Left hindlimb (tissue), 1 donor: ENCODE measurements at regions not wholly inside any gene's neighbourhood (a gene's known extent, or its start where the extent isn't known, plus 50 kb on each side); places are given as distances from the start of the nearest gene placed in this dataset.
"Not testable (repeated sequence)": the region's sequence is repeated elsewhere in the genome, so short reads cannot be mapped to it uniquely, and the experiment has no call there.

Experiments used
- DNase-seq: peaks from one replicate; pipeline ENCODE4 v3.0.0-alpha.2; 2018

DNA sequence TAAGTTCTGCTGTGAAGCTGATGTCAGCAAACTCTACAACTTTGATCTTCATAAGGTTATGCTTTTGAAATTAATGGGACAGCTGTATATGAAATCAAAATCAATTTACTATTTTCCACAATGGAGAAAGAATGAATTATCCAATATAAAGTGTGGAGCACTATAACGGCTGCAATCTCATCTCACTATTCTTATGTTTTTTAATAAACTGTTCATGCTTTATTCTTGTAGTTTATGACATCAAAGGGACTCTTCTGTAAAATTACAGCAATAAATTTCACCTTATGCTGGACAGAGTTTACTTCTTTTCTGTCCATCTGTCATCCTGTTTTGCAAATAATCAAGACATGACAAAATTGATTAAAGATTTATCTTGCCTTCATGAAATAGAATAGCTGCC lies 192.5 kb downstream of the TECRL start:
- DNase-seq: no peak

DNA sequence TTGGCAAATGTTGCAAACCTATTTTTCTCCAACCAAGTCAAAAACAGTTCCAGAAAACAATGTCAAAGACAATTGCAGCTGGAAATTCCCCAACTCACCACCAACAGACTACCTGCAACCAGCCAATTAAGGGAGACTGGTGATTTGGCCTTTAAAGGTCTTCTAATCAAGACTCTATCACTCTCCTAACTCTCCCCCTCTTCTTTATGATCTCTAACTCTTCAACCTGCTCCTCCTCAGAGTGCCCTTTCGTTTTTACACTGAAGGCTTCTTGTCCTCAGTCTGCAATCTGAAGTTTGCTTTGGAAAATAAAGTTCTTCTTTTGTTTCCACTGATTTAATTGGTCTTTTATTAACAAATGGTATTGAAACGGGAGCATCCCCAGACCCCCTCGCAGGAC lies 203.9 kb downstream of the TECRL start:
- no peak for DNase-seq

DNA sequence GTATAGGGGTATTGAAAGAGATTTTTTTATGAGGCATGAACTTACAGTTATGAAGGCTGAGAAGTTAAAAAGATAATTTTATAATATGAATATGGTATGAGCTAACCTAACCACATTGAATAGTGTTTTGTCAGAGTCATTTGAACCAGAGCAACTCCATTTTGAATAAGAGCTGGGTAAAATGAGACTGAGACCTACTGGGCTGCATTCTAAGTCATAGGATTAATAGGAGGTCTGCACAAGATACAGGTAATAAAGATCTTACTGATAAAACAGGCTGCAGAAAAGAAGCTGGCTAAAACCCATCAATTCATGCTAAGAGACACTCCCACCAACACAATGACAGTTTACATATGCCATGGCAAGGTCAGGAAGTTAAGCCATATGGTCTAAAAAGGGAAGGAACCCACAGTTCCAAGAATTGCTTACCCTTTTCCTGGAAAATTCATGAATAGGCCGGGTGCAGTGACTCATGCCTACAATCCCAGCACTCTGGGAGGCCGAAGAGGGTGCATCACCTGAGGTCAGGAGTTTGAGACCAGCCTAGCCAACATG lies 209.2 kb downstream of the TECRL start:
- no peak for DNase-seq

DNA sequence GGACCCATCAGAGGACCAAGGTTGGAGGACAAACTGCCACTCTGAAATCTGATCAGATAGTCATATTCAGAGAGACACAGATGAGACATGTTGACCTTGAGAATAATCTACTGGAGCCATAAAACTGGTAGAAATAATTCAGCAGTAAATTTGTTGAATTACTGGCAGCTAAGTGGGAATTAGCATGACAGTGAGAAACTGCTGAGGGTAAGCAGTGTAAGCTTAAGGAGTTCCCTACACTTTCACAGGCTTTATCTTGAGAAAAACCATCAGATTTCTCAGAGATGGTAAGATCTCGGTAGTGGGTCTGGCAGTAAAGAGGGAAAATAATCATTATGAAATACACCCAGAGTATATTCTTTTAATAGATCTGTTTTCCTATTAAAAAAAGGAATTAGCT lies 213.7 kb downstream of the TECRL start:
- no peak for DNase-seq

DNA sequence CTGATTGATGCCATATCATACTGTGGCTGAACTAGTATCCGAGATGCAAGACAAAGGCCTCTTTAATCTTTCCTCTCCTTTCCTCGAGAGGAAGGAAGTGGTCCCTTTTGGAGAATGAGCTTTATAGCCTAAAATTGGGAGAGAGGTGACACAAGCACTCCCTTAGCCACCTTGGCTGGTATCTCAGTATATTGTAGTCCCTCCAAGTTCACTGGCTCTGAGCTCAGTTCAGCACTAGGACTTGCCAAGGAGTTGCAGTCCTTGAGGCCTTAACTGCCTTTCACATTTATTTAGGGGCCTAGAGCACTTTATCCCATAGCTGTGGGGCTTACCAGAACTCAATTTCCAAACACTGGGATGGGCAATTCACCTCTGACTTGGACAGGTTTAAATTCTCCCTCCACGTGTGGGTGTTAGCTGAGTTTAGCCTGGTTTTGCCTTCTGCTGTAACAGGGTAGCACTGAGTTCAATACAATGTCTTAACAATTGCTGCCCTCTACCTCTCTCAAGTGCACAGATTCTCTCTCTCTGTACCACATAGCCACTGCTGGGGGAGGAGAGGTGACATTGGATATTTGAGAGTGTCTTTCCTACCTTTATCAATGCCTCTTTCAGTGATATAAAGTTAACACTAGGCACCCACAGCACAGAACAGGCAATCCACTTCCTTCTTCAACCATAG lies 216.4 kb downstream of the TECRL start:
- no peak for DNase-seq

DNA sequence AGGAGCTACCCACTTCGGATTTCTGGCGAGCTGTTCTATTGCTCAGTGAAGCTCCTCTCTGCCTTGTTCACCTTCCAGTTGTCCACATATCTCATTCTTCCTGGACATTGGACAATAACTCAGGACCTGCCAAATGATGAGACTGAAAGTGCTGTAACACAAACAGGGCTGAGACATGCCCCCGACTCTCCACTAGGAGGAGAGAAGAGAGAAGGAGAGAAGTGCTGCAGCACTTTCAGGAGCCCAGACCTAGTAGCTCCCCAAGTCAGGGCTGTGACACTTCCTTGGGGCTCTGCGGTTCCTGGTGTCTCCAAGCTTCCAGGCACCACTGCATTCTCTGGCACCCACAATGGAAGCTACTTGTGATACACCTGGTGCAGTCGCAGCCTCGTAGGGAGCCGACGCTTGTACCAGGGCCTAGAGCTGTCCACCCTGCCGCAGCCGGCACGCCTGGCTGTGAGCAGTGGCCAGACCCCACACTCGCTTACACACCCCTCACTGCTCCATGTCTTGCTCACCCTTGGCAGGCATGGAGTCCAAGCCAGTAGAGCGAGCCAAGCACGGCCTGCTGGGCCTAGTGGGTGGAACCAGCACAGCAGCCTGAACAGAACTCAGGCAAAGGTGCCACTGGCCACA lies 234.9 kb downstream of the TECRL start:
- DNase-seq: no peak

DNA sequence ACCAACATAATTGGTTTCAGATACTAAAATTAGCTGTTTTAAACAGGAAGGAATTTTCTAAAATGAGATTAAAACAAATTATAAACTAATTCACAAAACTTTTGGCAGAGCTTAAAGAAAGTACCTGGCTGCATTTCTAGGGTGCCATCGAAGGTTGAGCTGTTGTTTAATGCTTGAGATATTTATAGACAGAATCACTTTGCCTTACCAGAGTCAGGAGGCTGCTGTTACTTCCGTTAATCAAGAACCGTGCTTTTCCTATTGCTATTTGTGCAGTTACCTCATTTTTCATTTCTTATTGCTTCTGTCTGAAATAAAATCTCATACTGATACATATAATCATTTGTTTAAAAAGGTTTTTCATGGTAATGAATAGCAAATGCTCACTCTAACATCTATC lies 242.9 kb downstream of the TECRL start:
- no peak for DNase-seq

DNA sequence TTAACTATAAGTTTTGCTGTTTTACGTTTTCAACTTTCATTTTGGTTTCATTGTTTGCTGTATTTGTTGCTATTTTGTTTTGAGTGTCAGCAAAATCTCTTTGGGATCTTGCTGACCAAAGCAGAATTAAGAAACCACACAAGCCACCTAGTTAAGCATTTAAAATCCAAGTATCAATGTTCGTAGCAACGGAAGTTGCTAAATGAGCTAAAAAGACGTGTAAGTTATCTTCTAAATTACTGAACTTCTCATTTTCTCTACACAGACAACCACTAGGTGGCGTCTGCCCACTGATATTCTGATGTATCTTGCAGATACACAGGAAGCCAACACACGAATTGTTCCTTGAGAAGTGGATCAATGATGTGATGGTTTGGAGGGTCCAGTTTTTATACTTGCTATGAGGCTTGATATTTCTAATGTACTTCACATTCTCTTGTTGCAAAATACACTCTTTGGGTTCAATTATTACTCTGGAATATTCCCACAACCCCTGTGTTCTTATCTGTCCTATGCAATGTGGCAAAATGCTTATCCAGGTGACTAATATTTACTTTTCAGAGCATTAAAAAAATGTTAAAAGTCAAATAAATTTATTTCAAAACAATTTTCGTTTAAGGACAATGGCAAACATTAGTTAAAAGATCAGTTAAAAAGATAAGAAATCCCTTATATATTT lies 250.5 kb downstream of the TECRL start:
- DNase-seq: peak; percentile 47

DNA sequence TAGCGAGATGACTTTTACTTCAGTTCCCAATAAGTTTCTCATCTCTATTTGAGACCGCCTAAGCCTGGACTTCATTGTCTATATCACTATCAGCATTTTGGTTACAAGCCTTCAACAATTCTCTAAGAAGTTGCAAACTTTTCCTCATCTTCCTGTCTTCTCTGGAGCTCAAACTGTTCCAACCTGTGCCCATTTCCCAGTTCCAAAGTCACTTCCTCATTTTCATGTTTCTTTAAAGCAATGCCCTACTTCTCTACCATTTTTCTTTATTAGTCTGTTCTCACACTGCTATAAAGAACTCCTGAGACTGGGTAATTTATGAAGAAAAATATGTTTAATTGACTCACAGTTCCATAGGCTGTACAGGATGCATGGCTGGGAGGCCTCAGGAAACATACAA lies 251.9 kb downstream of the TECRL start:
- no peak for DNase-seq

DNA sequence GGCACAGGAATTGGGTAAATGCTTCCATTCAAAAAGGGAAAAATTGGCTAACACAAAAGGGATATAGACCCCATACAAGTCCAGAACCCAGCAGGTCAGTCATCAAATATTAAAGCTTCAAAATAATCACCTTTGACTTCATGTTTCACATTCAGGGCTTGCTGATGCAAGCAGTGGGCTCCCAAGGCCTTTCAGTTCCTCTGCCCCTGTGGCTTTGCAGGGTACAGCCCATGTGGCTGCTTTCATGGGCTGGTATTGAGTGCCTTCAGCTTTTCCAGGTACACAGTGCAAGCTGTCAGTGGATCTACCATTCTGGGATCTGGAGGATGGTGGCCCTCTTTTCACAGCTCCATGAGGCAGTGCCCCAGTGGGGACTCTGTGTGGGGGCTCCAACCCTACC lies 253.0 kb downstream of the TECRL start:
- DNase-seq: no peak

DNA sequence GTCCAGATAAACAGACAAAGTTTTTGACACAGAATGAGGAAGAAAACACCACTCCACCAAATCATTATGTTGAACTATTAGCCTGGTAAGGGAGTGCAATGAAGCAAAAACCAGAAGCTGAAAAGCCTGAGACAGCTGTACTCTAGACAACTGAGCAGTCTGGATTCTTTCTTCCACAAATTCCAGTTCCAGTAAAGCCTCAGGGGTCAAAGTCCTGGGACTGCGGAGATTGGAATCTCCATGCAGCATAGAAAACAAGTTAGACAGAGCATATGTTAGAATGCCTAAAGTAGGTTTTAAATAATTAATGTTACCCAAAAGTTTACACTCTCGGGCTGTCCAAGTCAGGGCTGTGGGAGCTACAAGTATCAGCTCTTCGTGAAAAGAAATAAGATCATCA lies 263.2 kb downstream of the TECRL start:
- no peak for DNase-seq

DNA sequence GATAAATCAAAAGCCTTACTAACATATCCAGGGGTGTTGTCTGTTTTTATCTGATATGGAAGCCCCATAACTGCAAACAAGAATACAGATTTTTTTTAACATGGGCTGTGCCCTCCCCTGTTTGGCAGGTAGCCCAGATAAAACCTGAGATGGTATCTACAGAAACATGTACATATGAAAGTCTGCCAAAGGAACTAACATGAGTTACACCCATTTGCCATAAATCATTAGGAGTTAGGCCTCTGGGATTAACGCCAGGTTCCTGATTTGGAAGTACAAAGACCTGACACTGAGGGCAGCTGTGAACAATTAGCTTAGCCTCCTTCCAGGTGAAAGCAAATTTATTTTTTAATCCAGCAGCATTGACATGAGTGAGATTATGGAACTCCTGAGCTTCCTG lies 264.3 kb downstream of the TECRL start:
- DNase-seq: no peak

DNA sequence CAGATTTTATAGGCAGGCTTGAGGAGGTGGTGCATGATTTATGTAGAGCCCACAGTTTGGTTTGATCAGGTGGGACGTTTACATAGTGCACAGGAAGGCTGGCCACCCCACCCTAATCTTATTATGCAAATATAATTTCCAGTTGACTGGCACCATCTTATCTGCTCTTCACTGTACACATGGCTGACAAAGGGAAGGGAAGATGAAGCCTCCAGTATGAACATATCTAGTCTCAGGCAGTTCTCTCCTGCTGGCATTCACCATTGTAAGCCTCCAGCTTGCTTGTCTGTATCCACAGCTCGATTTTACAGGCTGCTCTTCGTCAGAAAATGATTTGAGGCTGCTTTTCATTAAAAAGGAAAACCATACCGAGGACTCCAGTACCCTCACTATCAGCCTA lies 278.3 kb downstream of the TECRL start:
- DNase-seq: no peak

DNA sequence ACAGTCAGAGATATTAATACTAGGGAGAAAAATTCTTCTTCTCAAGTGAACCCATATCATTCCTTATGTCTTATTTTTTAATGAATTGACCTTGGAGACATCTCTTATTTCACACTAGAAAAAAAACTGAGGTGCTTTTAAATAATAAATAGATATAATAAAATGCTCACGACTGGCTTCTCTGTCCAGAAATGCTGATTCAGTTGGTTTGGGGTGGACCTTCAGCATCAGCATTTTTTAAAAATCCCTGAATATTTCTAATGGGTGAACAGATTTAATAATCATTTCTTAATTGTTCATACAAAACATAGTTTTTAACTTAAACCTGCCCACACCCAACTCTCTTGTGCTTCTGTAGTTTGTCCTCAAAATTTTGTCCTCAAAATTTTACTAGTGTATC lies 283.9 kb downstream of the TECRL start:
- DNase-seq: no peak

DNA sequence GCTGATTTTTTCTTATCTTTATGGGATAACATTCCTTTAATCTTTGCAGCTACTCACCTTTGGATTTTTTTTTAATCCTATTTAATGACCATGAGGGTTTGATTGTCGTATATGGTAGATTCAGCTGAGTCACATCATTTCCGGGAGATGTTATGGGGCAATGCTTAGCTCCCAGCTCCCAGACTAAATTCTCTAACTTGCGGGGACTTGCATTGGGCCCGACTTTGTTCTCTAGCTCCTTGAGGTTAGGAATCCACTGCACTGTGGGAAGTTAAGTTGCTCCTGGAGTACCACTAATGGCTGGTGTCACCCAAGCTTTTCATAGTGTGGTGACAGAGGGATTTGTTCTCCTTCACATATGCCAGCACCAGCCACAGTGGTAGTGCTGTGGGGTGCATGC lies 287.4 kb downstream of the TECRL start:
- no peak for DNase-seq

DNA sequence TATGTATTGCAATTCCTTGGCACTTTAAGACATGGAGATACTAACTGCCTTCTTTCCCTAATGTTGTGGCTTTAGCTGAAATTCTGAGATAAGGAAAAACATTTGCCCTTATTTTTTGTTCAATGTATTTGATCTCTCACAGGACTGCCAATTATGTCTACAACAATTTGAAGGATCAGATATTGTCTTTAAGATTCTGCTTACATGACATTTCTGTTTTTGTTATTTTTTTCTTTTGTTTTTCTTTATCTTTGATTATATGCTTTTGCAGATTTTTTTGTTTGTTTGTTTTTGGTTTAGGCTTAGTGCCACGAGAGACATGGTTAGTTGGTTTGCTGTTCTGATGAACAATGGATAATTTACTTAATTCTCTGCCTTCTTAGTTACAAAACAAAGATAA lies 303.3 kb downstream of the TECRL start:
- no peak for DNase-seq

DNA sequence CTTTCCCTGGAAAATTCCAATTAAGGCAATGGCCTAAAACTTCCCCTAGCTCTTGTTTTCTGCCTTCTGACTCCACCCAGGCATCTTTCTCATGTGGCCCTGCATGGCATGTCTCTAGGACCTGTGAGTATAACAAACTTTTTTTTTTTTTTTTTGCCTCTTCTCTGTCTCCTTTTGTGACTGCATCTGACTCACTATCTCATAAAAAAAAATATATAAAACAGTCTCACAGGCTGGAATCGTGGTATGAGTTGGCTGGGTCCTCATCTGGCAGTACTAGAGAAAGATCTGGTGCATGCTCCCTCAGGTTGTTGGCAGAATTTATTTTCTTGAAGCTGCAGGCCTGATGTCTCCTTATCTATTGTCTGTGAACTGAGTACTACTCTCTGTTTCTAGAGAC lies 313.9 kb downstream of the TECRL start:
- DNase-seq: no peak

DNA sequence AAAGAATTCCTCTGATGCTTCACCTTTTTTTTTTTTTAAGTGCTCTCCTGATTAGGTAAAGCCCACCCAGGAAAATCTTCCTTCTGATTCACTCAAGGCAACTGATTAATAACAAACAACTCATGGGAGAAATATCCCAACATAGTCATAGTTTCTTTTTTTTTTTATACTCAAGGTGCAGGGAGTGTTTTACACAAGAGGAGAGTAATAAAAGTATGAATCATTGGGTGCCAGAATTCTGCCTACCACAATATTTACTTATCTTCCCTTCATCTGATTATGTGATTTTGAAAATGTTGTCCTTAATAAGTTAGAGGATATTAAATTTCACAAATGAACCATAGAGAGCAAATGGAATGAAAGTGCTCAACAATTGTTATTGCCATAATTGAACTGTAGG lies 329.9 kb downstream of the TECRL start:
- DNase-seq: no peak

DNA sequence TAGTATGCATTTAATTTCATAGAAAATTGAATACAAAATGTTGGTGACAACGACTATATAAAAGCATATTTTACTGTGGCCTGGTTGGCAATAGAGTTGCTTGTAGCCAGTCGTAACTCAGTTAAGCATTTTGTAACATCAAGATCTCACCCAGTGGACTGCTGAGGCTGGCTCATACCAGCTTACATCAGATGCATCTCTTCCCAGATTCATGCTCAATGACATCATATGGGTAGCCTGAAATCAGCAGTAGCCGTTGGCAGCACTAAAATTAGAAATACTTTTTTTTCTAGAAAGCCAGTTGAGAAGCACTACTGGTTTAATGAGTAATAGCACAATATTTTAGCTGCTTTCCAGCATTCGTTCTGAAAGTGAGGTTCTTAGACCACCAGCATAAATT lies 341.2 kb downstream of the TECRL start:
- no peak for DNase-seq

DNA sequence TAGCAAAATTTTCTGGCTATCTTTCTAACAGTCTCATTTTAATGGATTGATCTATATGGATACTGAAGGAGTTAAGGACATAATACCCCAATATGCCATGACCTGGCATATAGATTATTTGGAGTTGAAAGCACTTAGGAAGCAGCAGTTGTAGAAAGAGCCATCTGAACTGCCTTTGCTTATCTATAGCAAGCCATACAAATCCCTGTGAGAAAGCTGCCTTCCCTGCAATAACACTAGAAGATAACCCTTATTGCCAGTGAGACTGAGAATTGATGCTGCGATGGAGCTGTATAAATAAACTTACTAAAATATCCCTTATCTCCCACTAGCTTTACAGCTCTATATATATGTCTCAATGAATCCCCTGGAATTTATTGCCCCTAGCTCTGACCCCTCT lies 346.3 kb downstream of the TECRL start:
- DNase-seq: no peak

DNA sequence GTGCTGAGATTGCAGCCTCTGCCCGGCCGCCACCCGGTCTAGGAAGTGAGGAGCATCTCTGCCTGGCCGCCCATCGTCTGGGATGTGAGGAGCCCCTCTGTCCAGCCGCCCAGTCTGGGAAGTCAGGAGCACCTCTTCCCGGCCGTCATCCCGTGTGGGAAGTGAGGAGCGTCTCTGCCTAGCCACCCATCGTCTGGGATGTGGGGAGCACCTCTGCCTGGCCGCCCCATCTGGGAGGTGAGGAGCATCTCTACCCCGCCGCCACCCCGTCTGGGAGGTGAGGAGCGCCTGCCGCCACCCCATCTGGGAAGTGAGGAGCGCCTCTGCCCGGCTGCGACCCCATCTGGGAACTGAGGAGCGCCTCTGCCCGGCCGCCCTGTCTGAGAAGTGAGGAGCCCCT lies 372.2 kb downstream of the TECRL start:
- not testable (repeated sequence) for DNase-seq

DNA sequence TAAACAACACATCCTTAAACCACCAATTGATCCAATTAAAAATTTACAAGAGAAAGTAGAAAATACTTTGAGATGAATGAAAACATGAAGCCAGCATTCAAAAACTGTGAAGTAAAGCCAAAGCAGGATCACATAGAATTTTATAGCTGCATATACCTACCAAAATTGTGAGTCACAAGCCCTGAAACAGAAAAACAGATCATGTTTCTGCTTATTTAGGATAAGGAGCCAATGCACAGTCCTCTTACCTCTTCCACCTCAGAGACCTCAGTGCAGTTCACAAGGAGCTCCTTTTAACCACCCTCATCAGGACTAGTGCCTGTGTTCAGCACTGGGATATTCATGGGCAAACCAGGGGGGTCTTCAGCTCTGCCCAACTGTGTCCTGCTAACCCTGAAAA lies 386.7 kb downstream of the TECRL start:
- no peak for DNase-seq

DNA sequence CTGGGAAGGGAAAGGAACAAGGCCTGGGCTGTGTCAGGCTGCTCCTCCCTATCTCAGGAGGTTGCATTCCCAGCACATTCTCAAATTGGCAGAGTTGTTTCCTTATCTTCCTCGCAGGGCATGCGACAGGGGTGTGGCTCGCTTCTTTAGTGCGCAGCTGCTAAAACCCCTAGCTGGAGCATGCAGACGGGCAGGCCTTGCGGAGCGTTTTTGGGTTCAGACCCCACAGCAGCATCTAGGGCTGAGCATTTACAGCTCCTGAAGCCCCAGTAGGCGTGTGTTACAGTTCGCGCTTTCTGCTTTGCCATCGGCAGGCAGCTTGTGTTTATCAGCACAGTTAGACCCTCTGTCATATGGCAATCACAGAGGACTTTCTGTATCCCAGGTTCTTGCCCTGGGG lies 392.4 kb downstream of the TECRL start:
- DNase-seq: no peak

DNA sequence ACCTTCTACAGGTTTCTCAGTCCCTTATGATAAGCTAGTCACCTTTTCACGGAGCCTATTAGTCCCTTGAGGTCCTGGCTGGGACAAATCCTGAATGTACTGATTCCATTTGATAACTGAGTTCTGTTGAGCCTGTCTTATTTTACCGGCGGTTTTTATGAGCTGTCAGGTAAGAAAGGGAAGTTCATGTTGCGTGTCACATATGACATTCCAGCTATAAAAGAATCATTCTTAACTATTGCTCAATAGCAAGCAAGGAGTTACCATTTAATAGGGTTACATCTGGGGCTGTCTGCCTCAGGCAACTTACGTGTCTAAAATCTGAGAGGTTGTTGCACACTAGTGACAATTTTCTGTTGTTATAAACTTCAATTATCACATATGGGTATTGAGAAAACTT lies 394.6 kb downstream of the TECRL start:
- DNase-seq: no peak
